SKM-1 (cell line): ENCODE measurements at regions not wholly inside any gene's neighbourhood (a gene's known extent, or its start where the extent isn't known, plus 50 kb on each side); places are given as distances from the start of the nearest gene placed in this dataset.

Experiments used
- DNase-seq: peaks from one replicate; lab custom pipeline; 2025; ENCODE audit not compliant: unreplicated experiment; lab: John Stamatoyannopoulos, UW

DNA sequence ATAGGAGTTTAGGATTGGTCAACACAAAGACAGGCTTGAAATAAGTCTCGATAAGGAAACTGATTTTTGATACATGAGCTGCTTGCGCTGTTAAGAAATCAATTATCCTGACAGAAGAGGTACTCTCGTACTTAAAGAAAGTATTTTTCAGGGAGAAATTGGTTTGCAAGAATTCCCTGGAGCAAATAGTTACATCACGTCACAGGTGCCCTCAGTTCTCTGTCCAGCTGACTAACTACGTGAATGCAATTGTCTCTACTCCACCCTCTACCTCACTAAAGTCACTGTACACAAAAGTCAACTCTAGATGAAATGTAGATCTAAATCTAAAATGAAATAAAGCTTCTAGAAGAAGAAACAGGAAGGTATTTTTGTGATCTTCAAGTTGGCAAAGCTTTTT, 130.6 kb upstream of the KCNJ16 start:
- no peak for DNase-seq

DNA sequence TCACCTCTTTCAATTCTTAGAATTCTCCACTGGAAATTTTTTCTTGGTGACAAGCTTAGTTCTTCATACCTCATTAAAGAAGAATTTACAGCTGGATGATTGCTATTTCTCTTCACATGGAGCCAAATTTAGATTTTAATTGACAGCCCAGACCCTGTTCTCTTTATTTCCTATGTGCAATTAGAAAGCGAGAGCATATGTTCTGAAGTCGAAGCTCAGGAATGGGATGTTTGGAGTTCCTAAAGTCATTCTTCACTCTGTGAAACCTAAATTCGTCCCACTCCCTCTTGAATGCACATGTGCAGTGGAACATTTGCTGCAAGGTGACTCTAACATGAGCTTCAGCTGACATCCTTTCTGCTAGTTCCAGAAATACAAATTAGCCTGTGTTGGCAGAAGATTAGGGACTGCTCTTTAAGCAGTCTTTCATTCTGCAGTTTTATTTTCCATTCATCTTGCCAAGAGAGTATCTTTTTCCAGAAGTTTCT, 129.3 kb upstream of the KCNJ16 start:
- DNase-seq = no peak

DNA sequence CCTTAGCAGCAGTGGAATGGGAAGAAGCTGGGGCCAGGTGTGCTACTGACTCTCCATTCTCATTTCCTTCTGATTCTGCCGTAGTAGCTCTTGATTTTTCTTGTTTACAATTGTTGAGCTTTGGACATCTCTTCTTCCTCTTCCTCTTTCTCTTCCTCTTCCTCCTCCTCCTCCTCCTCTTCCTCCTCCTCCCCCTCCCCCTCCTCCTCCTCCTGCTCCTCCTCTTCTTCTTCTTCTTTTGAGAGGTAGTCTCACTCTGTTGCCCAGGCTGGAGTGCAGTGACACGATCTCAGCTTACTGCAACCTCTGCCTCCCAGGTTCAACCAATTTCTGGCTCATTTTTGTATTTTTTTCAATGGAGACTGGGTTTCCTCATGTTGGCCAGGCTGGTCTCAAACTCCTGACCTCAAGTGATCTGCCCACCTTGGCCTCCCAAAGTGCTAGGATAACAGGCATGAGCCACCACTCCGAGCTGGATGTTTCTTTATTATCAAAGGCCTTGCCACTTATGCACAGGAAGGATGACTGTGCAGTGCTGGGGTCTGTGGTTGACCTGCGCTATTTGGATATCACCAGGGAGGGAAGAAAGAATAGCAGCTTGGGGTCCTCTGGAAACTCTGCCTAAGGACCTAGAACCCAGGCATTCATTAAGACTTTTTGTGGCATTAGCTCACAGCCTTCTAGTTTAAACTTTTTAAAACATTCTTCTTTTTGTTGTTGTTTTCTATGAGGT, 127.8 kb upstream of the KCNJ16 start:
- no peak for DNase-seq

DNA sequence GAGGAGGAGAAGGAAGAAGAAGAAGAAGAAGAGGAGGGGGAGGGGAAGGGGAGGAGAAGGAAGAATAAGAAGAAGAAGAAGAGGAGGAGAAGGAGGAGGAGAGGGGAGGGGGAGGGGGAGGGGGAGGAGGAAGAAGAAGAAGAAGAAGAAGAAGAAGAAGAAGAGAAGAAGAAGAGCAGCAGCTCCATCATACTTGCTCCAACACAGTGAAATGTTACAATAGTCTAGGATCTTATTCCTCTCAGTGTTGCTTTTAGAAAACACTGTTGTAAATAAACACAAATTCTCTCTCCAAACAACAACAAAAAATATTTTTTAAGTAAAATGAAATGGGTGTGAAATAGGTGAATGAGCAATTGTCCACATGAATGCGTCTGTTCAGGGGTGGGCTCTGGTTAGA, 126.6 kb upstream of the KCNJ16 start:
- no peak for DNase-seq

DNA sequence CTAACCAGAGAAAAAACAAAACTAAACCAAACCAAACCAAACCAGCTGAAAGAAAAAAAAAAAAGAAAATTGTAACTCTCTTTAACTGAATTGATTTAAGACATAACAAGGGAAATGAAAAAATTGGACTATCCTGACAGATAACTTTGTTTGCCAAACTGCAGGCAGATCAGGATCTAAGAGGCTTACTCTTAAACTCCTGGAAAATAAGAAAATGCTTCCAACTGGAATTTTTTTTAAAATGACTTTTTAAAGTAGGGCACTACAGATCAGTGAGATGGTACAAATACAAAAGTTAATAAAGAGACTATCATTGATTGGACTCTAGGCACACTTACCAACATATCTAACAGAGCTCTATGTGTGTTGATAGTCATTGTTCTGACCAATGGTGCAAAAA, 125.5 kb upstream of the KCNJ16 start:
- no peak for DNase-seq

DNA sequence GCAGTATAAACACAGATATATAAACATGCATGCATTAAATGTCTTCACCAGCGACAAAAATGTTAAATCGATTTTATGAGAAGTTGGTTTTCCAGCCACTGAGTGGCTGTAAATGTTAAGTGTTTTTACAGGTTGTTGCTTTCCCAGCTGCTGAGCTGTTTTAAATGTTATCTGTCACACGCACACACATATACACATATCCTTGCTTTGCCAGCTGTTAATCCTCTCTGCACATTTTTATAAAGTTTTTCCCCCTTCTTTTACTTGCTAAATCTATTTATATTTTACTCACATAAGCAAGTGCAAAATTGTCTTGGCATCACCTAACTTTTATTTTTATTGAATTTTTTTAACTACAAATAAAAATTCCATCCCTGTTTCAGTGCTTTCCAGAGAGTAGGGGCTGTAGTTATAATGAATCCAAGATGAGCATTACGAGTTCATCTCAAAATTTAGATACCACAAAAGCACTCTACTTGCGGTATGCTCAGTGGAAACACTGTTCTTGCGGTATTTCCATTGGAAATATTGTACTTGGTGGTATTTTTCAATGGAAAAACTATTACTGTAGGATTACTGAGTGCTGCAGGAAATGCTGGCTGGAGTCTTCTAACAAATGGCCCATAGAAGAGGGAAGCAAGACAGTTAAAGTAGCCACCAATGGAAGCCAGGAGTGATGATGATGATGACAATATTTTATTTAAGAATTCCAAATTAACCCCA, 124.9 kb upstream of the KCNJ16 start:
- no peak for DNase-seq

DNA sequence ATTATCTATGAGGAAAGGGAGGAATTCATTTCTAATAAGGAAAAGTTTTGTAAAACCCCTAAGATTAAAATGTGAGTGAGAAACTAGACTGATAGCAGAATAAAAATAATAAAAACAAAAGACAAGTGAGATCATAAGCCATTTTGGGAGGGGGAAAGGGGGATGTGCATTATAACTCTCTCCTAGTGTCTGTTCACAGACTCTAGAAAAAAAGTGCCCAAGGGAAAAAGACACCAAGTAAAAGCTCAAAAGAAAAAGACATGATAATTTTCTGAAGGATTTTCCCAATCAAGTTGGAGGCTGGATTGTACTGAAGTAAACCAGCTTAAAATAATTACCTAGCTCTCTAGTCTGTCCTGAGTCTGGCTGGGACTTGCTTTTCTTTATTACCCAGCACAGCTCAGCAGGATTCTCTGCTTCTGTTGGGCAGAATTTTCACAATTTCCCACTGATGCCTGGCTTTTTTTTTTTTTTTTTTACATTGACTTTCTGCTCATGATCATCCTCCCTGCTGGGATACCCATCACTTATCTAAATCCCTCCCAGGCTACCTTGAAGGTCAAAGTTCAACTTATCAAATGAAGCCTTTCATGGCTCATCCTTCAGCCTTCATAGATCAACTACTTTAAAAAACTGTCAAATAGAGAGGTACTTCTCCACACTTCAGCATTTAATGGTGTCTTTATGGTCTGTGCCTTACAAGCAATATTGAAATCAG, 124.2 kb upstream of the KCNJ16 start:
- DNase-seq = no peak

DNA sequence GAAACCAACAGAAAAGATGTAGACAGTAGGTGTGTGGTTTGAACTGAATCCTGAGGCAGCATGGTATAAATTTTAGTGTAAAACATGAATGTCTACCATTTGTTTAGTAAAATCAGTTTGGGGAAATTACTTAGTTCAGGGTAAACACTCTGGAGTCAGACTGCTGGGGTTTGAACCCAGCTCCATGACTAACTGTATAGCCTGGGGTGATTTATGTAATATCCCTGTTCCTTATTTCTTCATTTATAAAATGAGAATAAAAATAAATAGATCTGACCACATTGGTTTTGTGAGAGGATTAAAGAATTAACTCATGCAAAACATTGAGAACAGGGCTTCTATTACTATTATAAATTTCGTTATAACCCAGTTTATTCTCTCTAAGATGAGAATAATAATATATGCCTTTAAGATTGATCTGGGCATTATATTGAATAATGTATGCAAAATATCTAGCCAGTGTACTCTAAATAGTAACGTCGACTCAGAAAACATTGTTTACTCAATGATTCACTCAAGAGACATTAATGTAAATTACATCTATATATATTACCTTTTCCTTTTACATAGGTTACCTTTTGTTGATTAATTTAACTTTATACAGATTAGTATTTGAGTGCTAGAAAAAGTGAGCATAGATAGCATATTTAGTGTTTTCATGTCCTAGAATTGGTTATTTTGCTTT, 120.6 kb upstream of the KCNJ16 start:
- no peak for DNase-seq

DNA sequence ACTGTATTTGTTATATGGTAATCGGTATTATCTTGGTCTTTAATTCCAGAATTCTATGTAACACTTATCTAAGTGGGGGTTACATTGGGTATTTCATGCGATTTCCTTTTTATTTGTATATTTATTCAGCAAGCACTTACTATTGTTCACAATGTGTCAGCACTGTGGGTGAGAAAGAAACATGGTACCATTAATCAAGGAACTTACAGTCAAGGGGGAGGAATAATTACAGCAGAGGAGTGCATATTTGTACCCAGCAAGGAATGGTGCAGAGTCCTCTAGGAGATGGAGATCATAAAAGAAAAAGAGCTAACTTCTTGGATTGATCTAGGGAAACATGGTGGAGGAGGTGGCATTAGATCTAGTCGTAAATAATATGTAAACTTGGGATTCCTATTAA, 117.0 kb upstream of the KCNJ16 start:
- DNase-seq = no peak

DNA sequence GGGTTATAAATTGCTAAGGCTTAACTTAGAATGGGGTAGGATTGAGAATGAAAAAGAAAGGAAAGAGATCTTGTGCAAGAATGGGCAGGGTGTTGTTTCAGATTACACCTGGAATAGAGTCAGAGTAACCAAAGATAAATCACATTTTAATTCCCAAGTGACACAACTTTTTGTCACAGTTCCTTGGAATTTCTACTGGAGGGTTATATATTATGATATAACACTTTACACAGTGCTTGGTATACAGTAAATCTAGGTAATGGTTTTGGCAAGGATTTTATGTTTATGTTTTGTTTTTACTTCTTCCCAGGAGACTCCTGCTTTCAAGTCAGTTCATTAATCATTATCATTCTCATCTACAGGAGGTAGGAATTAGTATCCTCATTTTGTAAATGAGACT, 115.7 kb upstream of the KCNJ16 start:
- no peak for DNase-seq

DNA sequence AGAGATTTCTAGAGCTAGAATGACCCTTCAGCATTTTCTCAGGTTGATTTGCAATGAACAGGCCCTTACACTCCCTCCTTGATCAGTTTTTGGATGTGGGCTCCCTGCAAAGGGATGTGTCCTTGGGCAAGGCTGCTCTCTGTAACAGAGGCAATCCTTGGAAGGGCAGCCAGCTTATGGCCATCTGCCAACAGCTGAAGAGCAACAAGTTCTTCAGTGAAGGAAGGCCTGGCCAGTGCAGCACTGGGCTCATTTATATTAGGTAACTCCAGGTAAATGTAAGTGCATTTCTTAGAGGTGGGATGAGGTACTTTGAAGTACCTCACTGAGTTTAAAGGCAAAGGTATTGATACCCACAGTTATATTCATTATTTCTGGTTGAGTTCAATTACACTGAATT, 114.3 kb upstream of the KCNJ16 start:
- DNase-seq = no peak

DNA sequence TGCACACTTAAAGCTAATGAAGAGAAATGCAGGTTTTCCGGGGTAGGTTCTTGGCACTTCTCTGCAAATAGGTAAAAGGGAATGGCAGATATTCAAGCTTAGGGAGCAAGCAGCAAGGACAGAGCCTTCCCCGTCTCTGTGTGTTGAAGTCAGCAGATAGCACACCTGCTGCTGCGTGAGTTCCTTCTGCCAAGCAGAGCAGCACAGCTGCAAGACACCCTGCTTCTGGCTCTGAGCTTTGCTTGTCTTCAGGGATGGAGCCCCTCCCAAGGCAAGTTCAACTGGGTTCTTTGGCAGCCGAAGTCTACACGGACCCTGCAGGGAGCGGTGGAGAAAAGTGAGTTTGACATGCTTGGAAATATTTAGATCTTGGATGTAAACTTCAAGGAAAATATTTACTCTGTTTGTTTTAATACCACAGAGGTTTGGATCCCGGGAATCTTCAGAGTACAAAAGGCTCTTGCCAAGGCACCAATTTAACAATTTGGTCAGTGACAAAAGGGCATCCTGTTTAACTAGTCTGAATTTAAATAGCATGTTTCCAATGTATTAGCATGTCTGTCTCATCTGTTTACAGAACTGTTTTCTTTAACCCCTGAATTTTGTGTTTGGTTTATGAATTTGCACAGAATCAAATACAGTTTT, 113.4 kb upstream of the KCNJ16 start:
- no peak for DNase-seq

DNA sequence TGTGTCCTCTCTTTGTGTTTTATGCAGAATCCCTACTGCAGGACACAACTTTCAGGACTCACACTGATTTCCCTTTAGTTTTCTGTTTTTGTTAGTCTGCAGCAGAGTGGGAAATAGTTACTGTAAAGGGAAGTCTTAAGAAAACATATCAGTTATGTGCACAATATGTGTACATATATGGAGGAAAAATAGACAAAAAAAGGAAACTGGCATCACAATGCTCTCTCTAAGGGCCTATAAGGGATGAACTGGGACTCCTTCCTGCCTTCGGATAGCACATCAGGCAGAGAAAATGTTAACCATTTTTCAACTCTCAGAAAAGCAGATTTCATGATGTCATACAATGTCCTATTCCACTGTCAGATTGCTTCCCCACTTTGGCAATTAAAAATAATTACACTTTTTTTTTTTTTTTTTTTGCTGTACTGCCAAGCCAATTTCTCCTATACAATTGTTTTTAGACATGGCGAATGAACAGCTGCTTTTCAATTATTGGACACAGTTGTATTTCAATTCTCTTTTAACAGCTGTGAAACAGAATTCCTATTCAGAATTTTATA, 112.5 kb upstream of the KCNJ16 start:
- no peak for DNase-seq

DNA sequence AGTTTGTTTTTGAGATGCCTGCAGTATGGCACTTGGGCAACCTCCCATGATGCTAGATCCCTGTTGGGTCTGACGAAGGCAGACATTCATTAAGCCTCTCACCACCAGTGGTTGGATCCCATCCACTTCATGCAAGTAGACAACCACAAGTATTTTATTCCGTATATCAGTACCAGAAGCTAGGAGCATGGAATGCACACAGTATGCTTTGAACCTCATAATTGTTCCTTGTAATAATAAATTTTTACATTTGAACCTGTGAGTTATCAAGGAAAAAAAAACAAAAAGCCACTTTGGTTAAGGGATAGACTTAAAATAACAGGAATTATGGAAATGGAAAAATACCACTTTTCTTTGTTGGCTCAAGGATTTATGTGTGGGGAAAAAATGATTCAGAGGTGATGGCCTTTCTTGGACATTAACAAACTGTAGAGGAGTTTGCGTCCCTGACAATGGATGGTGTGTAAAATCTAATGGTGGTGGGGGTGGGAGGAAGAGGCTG, 107.1 kb upstream of the KCNJ16 start:
- DNase-seq = no peak

DNA sequence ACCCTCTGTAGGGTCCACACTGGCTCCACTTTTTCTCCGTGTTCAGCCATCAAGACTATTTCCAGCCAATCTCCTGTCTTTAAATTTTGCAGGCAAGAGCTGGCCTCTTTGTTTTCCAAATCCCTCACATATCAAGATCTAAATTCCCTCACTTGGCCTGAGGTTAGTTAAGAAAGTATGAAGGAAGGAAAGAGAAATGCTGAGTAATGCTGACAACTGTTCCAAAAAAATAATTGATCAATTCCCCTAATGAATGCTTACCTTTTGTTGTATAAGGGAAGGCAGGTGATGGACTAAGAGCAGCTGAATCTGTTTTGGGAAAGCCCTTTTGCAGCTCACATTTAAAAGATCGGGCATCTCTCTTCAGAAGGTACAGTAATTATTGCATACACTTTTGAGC, 105.1 kb upstream of the KCNJ16 start:
- DNase-seq = no peak

DNA sequence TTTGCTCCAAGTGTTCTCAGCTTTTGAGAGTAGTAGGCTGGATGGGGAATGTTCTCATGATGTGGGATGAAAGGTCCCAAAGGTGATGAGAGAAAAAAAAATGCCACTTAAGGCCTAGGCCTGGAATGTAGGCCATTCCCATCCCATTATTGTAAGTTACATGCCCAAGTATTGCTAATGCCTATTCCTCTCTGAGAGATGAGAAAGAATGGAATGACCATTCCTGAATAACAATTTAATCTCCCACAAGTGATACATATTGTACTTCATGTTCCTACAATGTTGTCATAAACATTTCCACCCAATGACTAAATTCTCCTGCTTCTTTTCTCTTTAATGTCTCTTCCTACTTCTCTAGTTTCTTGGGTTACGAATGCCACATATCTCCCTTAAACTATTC, 102.8 kb upstream of the KCNJ16 start:
- DNase-seq = no peak

DNA sequence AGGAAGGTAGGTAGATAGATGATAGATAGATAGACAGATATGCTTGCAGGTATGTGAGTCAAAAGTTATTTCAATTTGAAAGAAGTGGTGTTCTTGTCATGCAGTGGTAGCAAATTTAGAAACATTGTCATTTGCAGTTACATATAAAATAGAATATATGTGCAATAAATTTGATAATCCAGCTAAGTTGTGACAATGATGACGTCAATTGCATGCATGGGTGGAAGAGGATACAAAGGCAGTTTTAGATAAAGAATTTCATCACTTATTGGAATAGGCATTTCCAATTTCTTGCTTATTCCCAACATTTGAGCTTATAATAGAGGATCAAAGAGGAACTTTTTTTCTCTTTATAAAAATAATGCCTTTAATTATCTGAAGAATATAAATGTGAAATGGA, 99.2 kb upstream of the KCNJ16 start:
- no peak for DNase-seq

DNA sequence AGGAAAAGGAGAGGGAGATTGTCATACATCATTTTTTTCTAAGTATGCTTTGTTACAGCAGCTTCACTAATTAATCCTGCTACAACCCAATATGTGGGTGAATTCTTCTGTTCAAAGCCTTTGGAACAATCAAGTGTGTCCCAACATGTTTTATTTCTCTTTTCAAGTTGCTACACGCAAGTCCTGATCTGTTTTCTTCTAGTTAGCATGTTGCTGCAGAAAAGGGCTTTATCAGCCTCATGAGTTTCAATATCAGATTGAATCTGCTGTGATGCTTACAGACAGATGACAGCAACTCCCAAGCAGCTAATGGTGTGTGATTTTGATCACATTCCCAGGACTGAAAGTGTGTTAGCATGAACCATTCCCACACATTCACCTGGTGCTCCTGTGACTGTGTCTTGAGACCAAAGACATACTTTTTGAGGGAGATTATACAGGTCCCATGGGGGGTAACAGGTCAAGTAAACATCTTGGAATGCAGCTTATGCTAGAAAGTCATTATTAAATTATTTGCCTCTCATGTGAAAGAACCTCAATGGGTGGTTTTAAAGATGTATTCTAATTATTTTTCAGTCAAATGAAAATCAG, 96.9 kb upstream of the KCNJ16 start:
- DNase-seq = no peak

DNA sequence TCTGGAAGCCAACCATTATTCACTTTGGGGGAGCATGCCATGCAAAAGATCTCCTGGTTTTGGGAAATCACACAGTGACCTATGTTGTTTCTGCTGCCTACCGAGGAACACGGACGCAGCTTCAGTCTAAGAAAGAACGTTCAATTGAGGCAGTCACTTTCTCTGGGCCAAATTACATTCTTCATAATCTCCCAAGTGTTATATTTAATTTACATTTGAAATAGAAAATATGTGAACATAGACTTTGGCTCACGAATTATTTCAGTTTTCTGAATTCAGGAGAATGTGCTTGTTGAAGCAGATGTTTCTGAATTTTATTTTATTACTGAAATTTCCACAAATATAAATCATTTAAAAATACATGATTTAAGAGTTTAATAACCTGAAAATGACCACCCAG, 93.6 kb upstream of the KCNJ16 start:
- DNase-seq = no peak

DNA sequence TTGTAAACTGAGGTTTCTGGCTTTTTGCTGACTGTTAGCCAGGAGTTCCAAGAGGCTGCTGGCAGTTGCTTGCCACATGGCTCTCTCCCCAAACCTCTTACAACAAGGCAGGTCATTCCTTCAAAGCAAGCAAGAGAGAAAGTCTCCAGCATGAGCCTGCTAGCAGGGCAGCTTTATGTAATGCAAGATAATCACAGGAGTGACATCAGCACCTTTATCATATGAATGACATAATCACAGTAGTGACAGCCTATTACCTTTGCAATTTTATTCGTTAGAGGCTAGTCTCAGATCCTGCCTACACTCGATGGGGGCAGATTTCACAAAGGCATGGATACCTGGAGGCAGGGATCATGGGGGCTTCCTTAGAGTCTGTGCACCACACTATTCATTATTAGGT, 79.5 kb upstream of the KCNJ16 start:
- DNase-seq = no peak
